HCT116 (cell line): ENCODE measurements at regions not wholly inside any gene's neighbourhood (a gene's known extent, or its start where the extent isn't known, plus 50 kb on each side); places are given as distances from the start of the nearest gene placed in this dataset.

ENCODE experiments used
- ATAC-seq: fragments of 200-7000 bp; cut with Tn5 transposase; 2 replicates; pipeline ENCODE4 v1.9.1; 2020; ENCODE audit warnings: mild to moderate bottlenecking, moderate library complexity
- BruUV-seq: library from RNA; stranded (reverse); fragments of 400-500 nt; replicated peaks from 2 replicates; lab custom pipeline; 2021; lab: Mats Ljungman, UMichigan
- CTCF ChIA-PET: fragments of 300-600 bp; sonication (Branson Sonifier 250); formaldehyde crosslinking; loops from one replicate; lab custom pipeline; 2021; ENCODE audit warnings: antibody characterized with exemption; lab: Charles Lee
- POLR2A ChIA-PET: fragments of 300-600, 350-600 bp; sonication (Branson Sonifier 250); formaldehyde crosslinking; loops from one replicate; lab custom pipeline; 2021; ENCODE audit warnings: antibody characterized with exemption; lab: Charles Lee
- RAD21 ChIA-PET, 2 experiments: fragments of 300-600 bp; sonication (Branson Sonifier 250); formaldehyde crosslinking; loops; one replicate each; lab custom pipeline; 2023; ENCODE audit warnings: low total read pairs in 2 of 2; ENCODE audit not compliant: uncharacterized antibody in 2 of 2, unreplicated experiment in 2 of 2, low non-redundant PET in 1 of 2; lab: Charles Lee
- DNase-seq: peaks from one replicate; pipeline ENCODE4 v3.0.0-alpha.2; 2010; ENCODE audit warnings: low read depth, low spot score
- H2AFZ ChIP-seq: fragments of 200-600 bp; shearing (Covaris generic), sonication (generic); 2 replicates; pipeline ENCODE4 v1.6.1; 2017; ENCODE audit warnings: low read depth, mixed run types, mixed read lengths, antibody characterized with exemption, low read length; ENCODE audit not compliant: poor library complexity, severe bottlenecking
- H3K27ac ChIP-seq: 2 replicates; pipeline ENCODE4 v1.5.1; 2012; ENCODE audit warnings: low read depth, low read length
- H3K27me3 ChIP-seq: fragments of 200-600 bp; sonication (generic); 2 replicates; pipeline ENCODE4 v1.6.1; 2016; ENCODE audit warnings: mixed run types, low read length, mixed read lengths; ENCODE audit not compliant: insufficient read depth
- H3K36me3 ChIP-seq, 2 experiments: fragments of 200-500 bp in 1 of 2; fragments of 200-600 bp in 1 of 2; sonication (Bioruptor generic) in 1 of 2; sonication (generic) in 1 of 2; 2 replicates each; pipeline versions ENCODE4 v1.5.1 to v1.6.1; 2014 to 2016; ENCODE audit warnings: low read length in 2 of 2, inconsistent platforms in 1 of 2, mixed read lengths in 1 of 2, mixed run types in 1 of 2; ENCODE audit not compliant: insufficient read depth in 2 of 2, control insufficient read depth in 1 of 2
- H3K4me1 ChIP-seq, 2 experiments: fragments of 200-600 bp in 1 of 2; sonication (generic) in 1 of 2; 2 replicates each; pipeline versions ENCODE4 v1.5.1 to v1.6.1; 2012 to 2017; ENCODE audit warnings: low read length in 2 of 2, inconsistent platforms in 1 of 2, mild to moderate bottlenecking in 1 of 2, mixed read lengths in 1 of 2, mixed run types in 1 of 2, moderate library complexity in 1 of 2; ENCODE audit not compliant: insufficient read depth in 2 of 2, control insufficient read depth in 1 of 2
- H3K4me2 ChIP-seq: fragments of 200-600 bp; sonication (generic); 2 replicates; pipeline ENCODE4 v1.6.1; 2017; ENCODE audit warnings: mixed run types, low read length, mixed read lengths
- H3K4me3 ChIP-seq, 2 experiments: fragments of 200-600 bp in 1 of 2; sonication (generic) in 1 of 2; replicated peaks in 1 of 2; 2 replicates each; pipeline ENCODE4 v1.5.1; 2011 to 2016; ENCODE audit warnings: low read length in 2 of 2, control low read depth in 1 of 2, low read depth in 1 of 2, mild to moderate bottlenecking in 1 of 2, mixed read lengths in 1 of 2, mixed run types in 1 of 2
- H3K79me2 ChIP-seq: fragments of 200-600 bp; sonication (generic); 2 replicates; pipeline ENCODE4 v1.6.1; 2017; ENCODE audit warnings: mild to moderate bottlenecking, mixed run types, low read length, moderate library complexity, mixed read lengths; ENCODE audit not compliant: insufficient read depth
- H3K9ac ChIP-seq: fragments of 200-600 bp; sonication (generic); 2 replicates; pipeline ENCODE4 v1.6.1; 2016; ENCODE audit warnings: low read length, mixed read lengths
- H3K9me2 ChIP-seq: fragments of 200-600 bp; sonication (generic), shearing (Covaris generic); 2 replicates; pipeline ENCODE4 v1.6.1; 2017; ENCODE audit warnings: mixed run types, mild to moderate bottlenecking, moderate library complexity; ENCODE audit not compliant: insufficient read depth
- H3K9me3 ChIP-seq, 2 experiments: fragments of 200-500 bp in 1 of 2; fragments of 200-600 bp in 1 of 2; sonication (Bioruptor generic) in 1 of 2; sonication (generic) in 1 of 2; 2 replicates each; pipeline ENCODE4 v1.6.1; 2014 to 2017; ENCODE audit warnings: low read length in 2 of 2, mixed read lengths in 2 of 2, inconsistent platforms in 1 of 2, low read depth in 1 of 2, mild to moderate bottlenecking in 1 of 2, mixed run types in 1 of 2, moderate library complexity in 1 of 2; ENCODE audit not compliant: control insufficient read depth in 1 of 2, insufficient read depth in 1 of 2
- H4K20me1 ChIP-seq: fragments of 200-600 bp; sonication (generic), shearing (Covaris generic); 2 replicates; pipeline ENCODE4 v1.6.1; 2017; ENCODE audit warnings: mixed run types, mild to moderate bottlenecking, moderate library complexity; ENCODE audit not compliant: insufficient read depth
- CBX3 ChIP-seq: IDR thresholded peaks from 2 replicates; pipeline ENCODE4 v1.6.1; 2012; ENCODE audit warnings: low read depth
- CTCF ChIP-seq, 3 experiments: fragments of 200-600 bp in 1 of 3; sonication (generic) in 1 of 3; IDR thresholded peaks in 2 of 3; conservative IDR thresholded peaks in 1 of 3; 2 replicates each; pipeline ENCODE4 v1.5.1; 2012 to 2017; ENCODE audit warnings: low read depth in 2 of 3, low read length in 2 of 3, antibody characterized with exemption in 1 of 3, borderline replicate concordance in 1 of 3, control low read depth in 1 of 3, mild to moderate bottlenecking in 1 of 3, mixed read lengths in 1 of 3, mixed run types in 1 of 3, moderate library complexity in 1 of 3; ENCODE audit not compliant: insufficient read depth in 1 of 3
- EGR1 ChIP-seq: IDR thresholded peaks from 2 replicates; pipeline ENCODE4 v1.6.1; 2012; ENCODE audit warnings: low read depth
- ELF1 ChIP-seq: IDR thresholded peaks from 2 replicates; pipeline ENCODE4 v1.6.1; 2012; ENCODE audit warnings: low read depth, borderline replicate concordance
- EZH2phosphoT487 ChIP-seq: fragments of 200-600 bp; IDR thresholded peaks from 2 replicates; pipeline ENCODE4 v1.6.1; 2018; ENCODE audit warnings: antibody characterized with exemption, borderline replicate concordance
- FOSL1 ChIP-seq: IDR thresholded peaks from 2 replicates; pipeline ENCODE4 v1.6.1; 2012; ENCODE audit warnings: low read depth
- JUND ChIP-seq: IDR thresholded peaks from 2 replicates; pipeline ENCODE4 v1.6.1; 2012
- MAX ChIP-seq: IDR thresholded peaks from 2 replicates; pipeline ENCODE4 v1.6.1; 2012
- POLR2AphosphoS5 ChIP-seq: IDR thresholded peaks from 2 replicates; pipeline ENCODE4 v1.6.1; 2011; ENCODE audit warnings: mild to moderate bottlenecking, low read depth, low read length, moderate library complexity
- RAD21 ChIP-seq: IDR thresholded peaks from 2 replicates; pipeline ENCODE4 v1.6.1; 2012; ENCODE audit warnings: low read depth, mild to moderate bottlenecking
- REST ChIP-seq: IDR thresholded peaks from 2 replicates; pipeline ENCODE4 v1.6.1; 2012; ENCODE audit warnings: low read depth
- SIN3A ChIP-seq: IDR thresholded peaks from 2 replicates; pipeline ENCODE4 v1.6.1; 2012; ENCODE audit warnings: low read depth
- SP1 ChIP-seq: IDR thresholded peaks from 2 replicates; pipeline ENCODE4 v1.6.1; 2012; ENCODE audit warnings: low read depth
- SRF ChIP-seq: IDR thresholded peaks from 2 replicates; pipeline ENCODE4 v1.6.1; 2012; ENCODE audit warnings: low read depth
- YY1 ChIP-seq: IDR thresholded peaks from 2 replicates; pipeline ENCODE4 v1.6.1; 2011; ENCODE audit warnings: low read length, low read depth, moderate library complexity, mild to moderate bottlenecking; ENCODE audit not compliant: insufficient replicate concordance; ENCODE audit errors: extremely low read depth
- ZFX ChIP-seq: fragments of 450-650 bp; IDR thresholded peaks from 2 replicates; pipeline ENCODE4 v1.6.1; 2017
- ZNF274 ChIP-seq: fragments of 200-500 bp; sonication (Bioruptor generic); IDR thresholded peaks from 2 replicates; pipeline ENCODE4 v1.6.1; 2014; ENCODE audit warnings: mild to moderate bottlenecking, low read depth, low read length, inconsistent platforms
- intact Hi-C: fragments of 100-400 bp; cut with micrococcal nuclease; formaldehyde crosslinking; loops from 2 replicates; pipeline ENCODE4 v1.10.0; 2022

GRCh38 chr7:25031432-25031831 lies 51.5 kb upstream of the OSBPL3 start:
- DNase-seq (no peak), ATAC-seq (peak; percentile 60; the same call in 1 of the 2 replicates)
- no peak for TF ChIP-seq SIN3A
- TF ChIP-seq RAD21 = 0 out of 2 replicates have a peak, but pooled peaks have one; percentile 10
- TF ChIP-seq JUND = no peak
- ChIA-PET POLR2A (no interaction called here), RAD21 (no interaction called here), CTCF (no interaction called here)
- no peak overlapping the region for H2AFZ ChIP-seq
- no peak overlapping the region for H3K4me2 ChIP-seq
- H3K9me3 ChIP-seq = no peaks in the 10 kb centered on the region
- no peak overlapping the region for H3K27ac ChIP-seq
- no peak overlapping the region for H3K9ac ChIP-seq
- intact Hi-C loops = no loop called here
- no peak overlapping the region for H3K4me3 ChIP-seq
- BruUV-seq = no TSS peak
- H3K4me1 ChIP-seq = peaks cover 0 to 34% of the 10 kb centered on the region in 2 experiments; a peak in 2 of 4 replicates
- H3K79me2 ChIP-seq = no peaks in the 10 kb centered on the region
- no peaks in the 10 kb centered on the region for H4K20me1 ChIP-seq
- no peaks in the 10 kb centered on the region for H3K27me3 ChIP-seq
- H3K36me3 ChIP-seq = no peaks in the 10 kb centered on the region
- H3K9me2 ChIP-seq = no peaks in the 10 kb centered on the region

- RAD21 ChIA-PET = no interaction called here
- CTCF ChIA-PET = no interaction called here
- H2AFZ ChIP-seq = no peak overlapping the region
Observed at GRCh38 chr7:25031007-25031406, 51.0 kb upstream of the OSBPL3 start.

More at GRCh38 chr7:25031007-25031406, 51.0 kb upstream of the OSBPL3 start:
- no TSS peak for BruUV-seq
- Histone ChIP-seq H3K27ac (no peak overlapping the region), H3K9me3 (no peaks in the 10 kb centered on the region), H4K20me1 (no peaks in the 10 kb centered on the region), H3K4me2 (no peak overlapping the region), H3K9me2 (no peaks in the 10 kb centered on the region), H3K27me3 (no peaks in the 10 kb centered on the region), H3K4me1 (peaks cover 0 to 34% of the 10 kb centered on the region in 2 experiments; a peak in 2 of 4 replicates), H3K9ac (no peak overlapping the region), H3K36me3 (no peaks in the 10 kb centered on the region)
- POLR2A ChIA-PET = no interaction called here
- ATAC-seq (no peak), DNase-seq (no peak)
- TF ChIP-seq SP1 = no peak
- no peak for TF ChIP-seq ELF1
- TF ChIP-seq EGR1 = no peak
- no peak for TF ChIP-seq ZNF274
- TF ChIP-seq REST = no peak
- no peak for TF ChIP-seq SRF
- no peak for TF ChIP-seq CBX3
- TF ChIP-seq POLR2AphosphoS5 = no peak
- TF ChIP-seq EZH2phosphoT487 = no peak
- TF ChIP-seq ZFX = no peak
- TF ChIP-seq MAX = no peak
- no peak for TF ChIP-seq FOSL1
- TF ChIP-seq JUND = no peak
- TF ChIP-seq SIN3A = no peak
- no peak for TF ChIP-seq YY1
- TF ChIP-seq CTCF (IDR thresholded peaks at IDR 0.05 in 2 of 3, conservative IDR thresholded peaks at IDR 0.05 in 1 of 3; ENCODE audit: borderline replicate concordance in 1 of 3, insufficient read depth in 1 of 3, low read depth in 2 of 3, low read length in 2 of 3) = no peak
- TF ChIP-seq, all 23 proteins: peak for 0
- intact Hi-C loops = no loop called here
- Histone ChIP-seq H3K4me3 (no peak overlapping the region), H3K79me2 (no peaks in the 10 kb centered on the region)
